IgD-negative memory B cell (primary cell): ENCODE measurements at regions not wholly inside any gene's neighbourhood (a gene's known extent, or its start where the extent isn't known, plus 50 kb on each side); places are given as distances from the start of the nearest gene placed in this dataset.

Source experiments
- H3K27ac Mint-ChIP-seq, 3 donors: one replicate each; pipeline ENCODE4 v1.8.0; 2020 to 2022; ENCODE audit warnings: mild to moderate bottlenecking in 3 of 3, mixed read lengths in 3 of 3, moderate library complexity in 1 of 3
- H3K27me3 Mint-ChIP-seq: one replicate; pipeline ENCODE4 v1.8.0; 2021; ENCODE audit warnings: mixed read lengths
- H3K36me3 Mint-ChIP-seq: one replicate; pipeline ENCODE4 v1.8.0; 2020; ENCODE audit warnings: mild to moderate bottlenecking, mixed read lengths
- H3K4me1 Mint-ChIP-seq, 3 donors: one replicate each; pipeline ENCODE4 v1.8.0; 2020 to 2022; ENCODE audit warnings: mixed read lengths in 3 of 3, mild to moderate bottlenecking in 1 of 3
- H3K4me3 Mint-ChIP-seq, 4 donors: one replicate each; pipeline ENCODE4 v1.8.0; 2020 to 2022; ENCODE audit warnings: mild to moderate bottlenecking in 4 of 4, mixed read lengths in 4 of 4, moderate library complexity in 3 of 4
- H3K9me3 Mint-ChIP-seq, 3 donors: one replicate each; pipeline ENCODE4 v1.8.0; 2020 to 2021; ENCODE audit warnings: mixed read lengths in 3 of 3, mild to moderate bottlenecking in 1 of 3

DNA sequence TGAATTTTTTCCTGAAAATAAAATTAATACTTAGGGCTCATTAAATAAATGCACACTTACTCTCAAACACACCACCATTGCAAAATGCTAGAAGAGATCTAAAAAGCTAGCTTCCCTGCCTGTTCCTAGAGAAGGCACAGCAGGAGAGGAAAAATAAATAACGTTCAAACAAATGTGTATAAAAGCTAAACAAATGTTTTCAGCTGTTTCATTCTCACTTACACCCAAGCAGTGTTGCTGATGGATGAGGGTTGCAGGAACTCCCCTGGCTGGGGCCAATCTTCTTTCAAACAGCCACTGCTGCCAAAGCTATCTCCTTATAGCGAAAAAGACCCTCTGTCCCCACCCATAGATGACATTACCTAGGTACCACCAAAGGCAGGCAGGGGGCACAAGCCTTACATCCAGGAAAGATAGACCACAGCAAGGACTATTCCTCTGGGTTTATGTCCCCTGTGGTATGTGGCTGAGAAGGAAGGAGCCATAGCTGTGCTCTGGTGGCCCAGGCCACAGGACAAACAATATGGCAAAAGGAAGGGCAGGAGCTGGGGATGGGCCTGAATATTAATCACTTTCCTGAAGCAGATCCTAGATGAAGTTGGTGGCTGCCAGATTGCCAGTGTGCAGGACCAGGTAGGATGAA is 214.6 kb downstream of the TTC32 start:
- Mint-ChIP-seq H3K4me3 (no peak overlapping the region), H3K4me1 (no peaks in the 10 kb centered on the region), H3K27me3 (peaks cover 1% of the 10 kb centered on the region), H3K27ac (no peak overlapping the region), H3K9me3 (no peaks in the 10 kb centered on the region), H3K36me3 (no peaks in the 10 kb centered on the region)

GRCh38 chr2:19686439-19686838 is 215.3 kb downstream of the TTC32 start:
- H3K27ac Mint-ChIP-seq = no peak overlapping the region
- H3K4me1 Mint-ChIP-seq = no peaks in the 10 kb centered on the region
- H3K4me3 Mint-ChIP-seq = no peak overlapping the region
- H3K36me3 Mint-ChIP-seq = no peaks in the 10 kb centered on the region
- no peaks in the 10 kb centered on the region for H3K27me3 Mint-ChIP-seq
- no peaks in the 10 kb centered on the region for H3K9me3 Mint-ChIP-seq

GRCh38 chr2:19685731-19686130 is 216.1 kb downstream of the TTC32 start:
- Mint-ChIP-seq H3K27me3 (no peaks in the 10 kb centered on the region), H3K4me1 (no peaks in the 10 kb centered on the region), H3K4me3 (no peak overlapping the region), H3K27ac (peak overlapping the region in 1 of 3 donors; percentile 11), H3K9me3 (no peaks in the 10 kb centered on the region), H3K36me3 (no peaks in the 10 kb centered on the region)

- Mint-ChIP-seq H3K27ac (no peak overlapping the region), H3K9me3 (no peaks in the 10 kb centered on the region), H3K4me1 (no peaks in the 10 kb centered on the region), H3K4me3 (no peak overlapping the region), H3K27me3 (no peaks in the 10 kb centered on the region), H3K36me3 (no peaks in the 10 kb centered on the region)
Observed at GRCh38 chr2:19684516-19684915, 217.3 kb downstream of the TTC32 start.

DNA sequence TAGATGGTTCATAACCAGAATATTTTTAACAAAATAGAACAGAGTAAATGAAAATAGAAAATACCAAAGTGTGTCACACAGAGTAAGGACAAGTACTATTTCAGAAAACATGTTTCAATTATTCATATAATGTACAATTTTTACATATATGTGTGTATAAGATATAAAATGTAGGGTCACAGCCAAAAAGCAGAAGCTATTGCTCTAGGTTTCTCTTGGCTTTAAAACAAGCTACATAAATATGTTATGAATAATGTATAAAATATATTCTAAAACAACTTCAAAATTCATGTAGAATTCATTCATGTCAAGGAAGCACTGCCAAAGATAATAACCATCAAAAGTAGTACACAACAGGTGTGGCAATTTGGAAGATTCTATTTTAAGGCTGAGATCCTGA is 218.2 kb downstream of the TTC32 start:
- H3K27me3 Mint-ChIP-seq = no peaks in the 10 kb centered on the region
- no peaks in the 10 kb centered on the region for H3K4me1 Mint-ChIP-seq
- H3K36me3 Mint-ChIP-seq = no peaks in the 10 kb centered on the region
- H3K27ac Mint-ChIP-seq = no peak overlapping the region
- H3K4me3 Mint-ChIP-seq = no peak overlapping the region
- H3K9me3 Mint-ChIP-seq = no peaks in the 10 kb centered on the region

GRCh38 chr2:19682493-19682892 is 219.3 kb downstream of the TTC32 start:
- no peak overlapping the region for H3K4me3 Mint-ChIP-seq
- H3K27ac Mint-ChIP-seq = no peak overlapping the region
- H3K36me3 Mint-ChIP-seq = no peaks in the 10 kb centered on the region
- H3K27me3 Mint-ChIP-seq = no peaks in the 10 kb centered on the region
- peaks cover 0 to under 1% (median 0%) of the 10 kb centered on the region in 3 donors for H3K9me3 Mint-ChIP-seq
- no peaks in the 10 kb centered on the region for H3K4me1 Mint-ChIP-seq

DNA sequence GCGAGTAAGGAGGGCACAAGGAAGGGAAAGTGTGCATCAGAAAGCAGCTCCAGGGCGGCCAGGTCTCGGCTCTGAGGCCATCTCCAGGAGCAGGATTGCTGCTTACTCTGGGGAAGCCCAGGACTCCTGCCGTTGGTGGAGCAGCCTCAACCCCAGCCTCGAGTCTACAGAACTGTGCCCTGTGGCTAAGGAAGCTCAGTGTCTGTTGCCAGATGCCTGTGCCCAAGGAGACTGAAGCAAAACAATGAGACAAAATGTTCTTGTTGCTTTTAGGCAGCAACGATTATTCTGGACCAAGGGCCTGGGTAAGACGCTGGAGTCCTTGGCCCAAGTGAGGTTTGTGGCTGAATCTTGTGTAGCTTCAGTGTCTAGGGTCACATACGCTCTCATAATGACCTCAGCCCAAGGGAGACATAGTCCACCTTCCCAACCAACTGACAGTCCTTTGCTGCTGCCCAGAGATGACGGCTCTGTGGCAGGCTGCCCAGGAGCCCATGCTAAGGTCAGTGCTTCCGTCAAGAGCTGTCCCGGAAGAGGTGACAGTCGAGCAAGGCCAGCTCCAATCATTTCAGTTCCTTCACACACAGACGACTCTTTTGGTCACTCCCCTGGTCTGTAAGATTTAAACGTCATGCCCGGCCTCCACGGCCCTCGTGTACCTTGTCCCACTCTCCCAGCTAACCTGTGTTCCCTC is 223.8 kb downstream of the TTC32 start:
- Mint-ChIP-seq H3K4me3 (no peak overlapping the region), H3K27ac (no peak overlapping the region)

DNA sequence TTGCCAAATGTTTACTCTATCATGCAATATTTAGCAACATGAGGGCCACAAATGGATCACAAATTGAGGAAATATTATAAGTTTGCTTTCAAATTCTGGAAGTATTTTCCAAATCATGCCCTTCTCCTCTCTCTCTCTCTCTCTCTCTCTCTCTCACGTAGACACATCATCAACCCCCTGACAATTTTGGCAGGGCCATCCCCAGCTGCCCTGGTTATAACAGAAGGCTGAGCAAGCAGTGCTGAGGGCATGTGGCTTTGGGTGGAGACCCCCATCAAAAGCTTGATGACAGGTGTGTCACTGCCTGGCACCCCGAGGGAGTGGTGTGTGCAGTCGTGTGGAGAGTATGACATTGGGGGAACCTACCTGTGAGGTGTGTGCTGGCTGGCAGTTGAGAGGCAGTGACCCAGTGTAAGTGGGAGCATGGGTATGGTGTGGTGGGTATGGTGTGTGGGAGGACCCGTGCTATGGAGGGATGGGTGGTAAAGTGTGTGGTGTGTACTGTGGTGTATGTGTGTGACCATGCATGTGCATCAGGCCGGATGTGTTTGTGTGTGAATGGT is 224.5 kb downstream of the TTC32 start:
- no peaks in the 10 kb centered on the region for H3K4me1 Mint-ChIP-seq
- H3K27ac Mint-ChIP-seq = no peak overlapping the region
- H3K27me3 Mint-ChIP-seq = peaks cover 4% of the 10 kb centered on the region
- no peak overlapping the region for H3K4me3 Mint-ChIP-seq
- H3K36me3 Mint-ChIP-seq = no peaks in the 10 kb centered on the region
- peaks cover 0 to 4% (median 0%) of the 10 kb centered on the region in 3 donors for H3K9me3 Mint-ChIP-seq

More for the DNA sequence above, 223.8 kb downstream of the TTC32 start:
- peaks cover 4% of the 10 kb centered on the region for H3K27me3 Mint-ChIP-seq
- peaks cover 0 to 4% (median 0%) of the 10 kb centered on the region in 3 donors for H3K9me3 Mint-ChIP-seq
- no peaks in the 10 kb centered on the region for H3K36me3 Mint-ChIP-seq
- H3K4me1 Mint-ChIP-seq = no peaks in the 10 kb centered on the region

GRCh38 chr2:19676770-19677169 is 225.0 kb downstream of the TTC32 start:
- peaks cover 4% of the 10 kb centered on the region for H3K27me3 Mint-ChIP-seq

DNA sequence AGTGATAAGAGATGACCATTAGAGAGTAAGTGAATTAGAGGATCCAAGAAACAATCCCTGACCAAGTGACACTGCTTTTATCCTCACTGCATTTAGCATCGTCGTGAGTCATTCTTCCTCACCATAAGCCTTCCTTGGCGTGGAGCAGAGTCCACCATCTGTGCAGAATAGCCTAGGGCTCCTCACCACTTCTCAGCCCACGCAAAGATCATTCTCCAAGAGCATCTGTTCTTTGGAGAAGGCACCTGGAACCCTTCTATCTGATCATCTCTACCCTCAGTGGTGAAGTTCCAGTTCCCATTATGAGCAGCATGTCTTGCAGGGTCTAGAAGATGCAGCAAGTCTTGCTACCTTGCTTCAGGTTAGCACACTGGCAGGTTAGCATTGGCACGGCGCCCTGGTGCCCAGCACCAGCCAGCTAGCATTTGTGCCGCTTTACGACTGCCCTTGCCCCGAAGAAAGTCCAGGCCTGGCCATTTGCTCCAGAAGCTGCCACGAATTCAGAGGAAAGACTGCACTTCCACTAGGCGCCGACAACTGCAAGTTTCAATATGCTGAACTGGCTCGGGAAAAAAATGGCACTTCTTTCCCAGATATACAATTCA is 225.8 kb downstream of the TTC32 start:
- Mint-ChIP-seq H3K36me3 (no peaks in the 10 kb centered on the region), H3K4me3 (no peak overlapping the region), H3K27ac (no peak overlapping the region), H3K4me1 (no peaks in the 10 kb centered on the region), H3K9me3 (peaks cover 0 to 4% (median 0%) of the 10 kb centered on the region in 3 donors), H3K27me3 (peaks cover 4% of the 10 kb centered on the region)

More at GRCh38 chr2:19676770-19677169, 225.0 kb downstream of the TTC32 start:
- H3K4me3 Mint-ChIP-seq = no peak overlapping the region
- H3K27ac Mint-ChIP-seq = no peak overlapping the region
- H3K9me3 Mint-ChIP-seq = peaks cover 0 to 4% (median 0%) of the 10 kb centered on the region in 3 donors
- no peaks in the 10 kb centered on the region for H3K36me3 Mint-ChIP-seq
- no peaks in the 10 kb centered on the region for H3K4me1 Mint-ChIP-seq

DNA sequence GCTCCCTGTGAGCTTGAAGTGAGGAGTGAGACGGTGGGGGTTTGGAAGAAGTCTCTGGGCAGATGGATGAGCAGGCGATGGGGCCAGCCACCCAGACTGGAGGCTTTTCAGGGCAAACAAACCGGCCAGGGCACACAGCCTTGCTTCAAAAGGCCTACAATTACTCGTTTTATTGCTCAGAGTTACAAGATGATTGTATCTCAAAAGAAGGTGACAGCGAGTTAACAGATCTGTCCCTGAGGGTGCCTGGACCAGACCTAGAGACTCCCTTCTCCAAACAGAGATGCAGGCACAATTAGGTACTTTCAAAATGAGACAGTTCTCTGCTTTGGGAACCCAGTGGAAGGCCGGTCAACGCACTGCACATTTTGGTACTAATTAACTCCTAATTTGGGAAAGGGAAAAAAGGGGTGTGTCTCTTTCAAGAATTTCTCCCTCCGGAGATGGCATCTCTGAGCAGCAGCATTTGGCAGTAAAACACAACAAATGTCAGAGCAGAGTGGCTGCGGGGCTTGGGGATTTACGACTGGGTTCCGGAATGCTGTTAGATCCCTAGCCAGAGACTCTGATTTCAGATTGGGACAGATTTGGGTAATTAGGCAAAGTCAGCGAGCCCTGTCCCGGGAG is 226.7 kb downstream of the TTC32 start:
- H3K27me3 Mint-ChIP-seq = peaks cover 4% of the 10 kb centered on the region
- H3K4me1 Mint-ChIP-seq = no peaks in the 10 kb centered on the region
- no peak overlapping the region for H3K27ac Mint-ChIP-seq
- H3K36me3 Mint-ChIP-seq = no peaks in the 10 kb centered on the region
- peaks cover 0 to 4% (median 0%) of the 10 kb centered on the region in 3 donors for H3K9me3 Mint-ChIP-seq
- no peak overlapping the region for H3K4me3 Mint-ChIP-seq

GRCh38 chr2:19674051-19675002 is 227.5 kb downstream of the TTC32 start:
- Mint-ChIP-seq H3K27me3 (peaks cover 4% of the 10 kb centered on the region), H3K36me3 (no peaks in the 10 kb centered on the region), H3K27ac (no peak overlapping the region)

GRCh38 chr2:19673213-19673791 is 228.5 kb downstream of the TTC32 start:
- Mint-ChIP-seq H3K9me3 (peaks cover 0 to 6% (median 0%) of the 10 kb centered on the region in 3 donors), H3K27me3 (peaks cover 4% of the 10 kb centered on the region), H3K27ac (no peak overlapping the region), H3K4me1 (no peaks in the 10 kb centered on the region), H3K4me3 (no peak overlapping the region), H3K36me3 (no peaks in the 10 kb centered on the region)

More at GRCh38 chr2:19674051-19675002, 227.5 kb downstream of the TTC32 start:
- H3K4me3 Mint-ChIP-seq = no peak overlapping the region
- H3K4me1 Mint-ChIP-seq = no peaks in the 10 kb centered on the region
- H3K9me3 Mint-ChIP-seq = peaks cover 0 to 6% (median 0%) of the 10 kb centered on the region in 3 donors

DNA sequence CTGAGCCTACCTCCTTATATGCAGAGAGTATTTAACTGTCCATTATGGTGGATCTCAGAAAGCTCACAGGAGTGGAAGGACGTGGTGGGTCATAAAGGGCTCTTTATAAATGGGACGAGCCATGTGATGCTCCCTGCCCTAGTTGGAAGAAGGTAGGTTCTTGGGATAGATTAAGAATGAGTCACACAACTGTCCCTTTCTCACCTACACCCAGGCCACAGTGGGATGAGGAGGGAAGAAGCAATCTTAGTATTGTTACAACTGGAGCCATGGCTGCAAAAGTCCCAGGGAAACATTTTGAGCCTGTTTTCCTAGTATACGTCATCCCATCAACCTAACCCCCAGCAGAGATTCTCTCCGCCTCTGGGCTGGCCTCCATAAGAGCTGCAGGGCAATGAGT is 229.9 kb downstream of the TTC32 start:
- peaks cover 4% of the 10 kb centered on the region for H3K27me3 Mint-ChIP-seq
- no peaks in the 10 kb centered on the region for H3K36me3 Mint-ChIP-seq
- H3K9me3 Mint-ChIP-seq = peaks cover 0 to 2% (median 0%) of the 10 kb centered on the region in 3 donors
- H3K4me3 Mint-ChIP-seq = no peak overlapping the region
- H3K4me1 Mint-ChIP-seq = no peaks in the 10 kb centered on the region
- no peak overlapping the region for H3K27ac Mint-ChIP-seq
